Right atrium auricular region (tissue), 2 donors: ENCODE measurements at regions not wholly inside any gene's neighbourhood (a gene's known extent, or its start where the extent isn't known, plus 50 kb on each side); places are given as distances from the start of the nearest gene placed in this dataset.

Experiments
- DNase-seq: peaks from one replicate; pipeline ENCODE4 v3.0.0-alpha.2; 2019; ENCODE audit warnings: low spot score
- H3K27ac ChIP-seq, 2 donors: fragments of 200-600 bp; sonication (generic); 1 replicate in 1 of 2; 2 replicates in 1 of 2; pipeline ENCODE4 v1.5.1; 2016 to 2019
- H3K27me3 ChIP-seq, 2 donors: fragments of 200-600 bp; sonication (generic); one replicate each; pipeline versions ENCODE4 v1.5.1 to v1.6.0; 2017 to 2019
- H3K36me3 ChIP-seq: fragments of 200-600 bp; sonication (generic); one replicate; pipeline ENCODE4 v1.5.1; 2016
- H3K4me1 ChIP-seq, 2 donors: fragments of 200-600 bp; sonication (generic); one replicate each; pipeline versions ENCODE4 v1.5.1 to v1.6.0; 2017 to 2019
- H3K4me3 ChIP-seq, 2 donors: fragments of 200-600 bp; sonication (generic); 1 replicate in 1 of 2; 2 replicates in 1 of 2; pipeline ENCODE4 v1.5.1; 2017 to 2019; ENCODE audit warnings: mild to moderate bottlenecking in 1 of 2, moderate library complexity in 1 of 2
- H3K9me3 ChIP-seq, 2 donors: fragments of 200-600 bp; sonication (generic); one replicate each; pipeline ENCODE4 v1.5.1; 2019
- CTCF ChIP-seq, 2 donors: fragments of 200-600 bp; sonication (generic); IDR thresholded peaks; one replicate each; pipeline ENCODE4 v1.5.1; 2019; ENCODE audit warnings: antibody characterized with exemption in 2 of 2

GRCh38 chr22:22082960-22083359, 100.4 kb upstream of the TOP3B start:
- no peak for TF ChIP-seq CTCF (IDR thresholded peaks at IDR 0.05)
- Histone ChIP-seq H3K27ac (no peak overlapping the region), H3K4me3 (no peak overlapping the region), H3K36me3 (no peaks in the 10 kb centered on the region), H3K9me3 (no peaks in the 10 kb centered on the region), H3K27me3 (no peaks in the 10 kb centered on the region), H3K4me1 (no peaks in the 10 kb centered on the region)
- no peak for DNase-seq

- no peak overlapping the region for H3K27ac ChIP-seq
- H3K27me3 ChIP-seq = no peaks in the 10 kb centered on the region
- H3K4me3 ChIP-seq = no peak overlapping the region
- no peaks in the 10 kb centered on the region for H3K36me3 ChIP-seq
- H3K9me3 ChIP-seq = no peaks in the 10 kb centered on the region
- no peak for TF ChIP-seq CTCF (IDR thresholded peaks at IDR 0.05)
- no peaks in the 10 kb centered on the region for H3K4me1 ChIP-seq
- DNase-seq = no peak
Measured at GRCh38 chr22:22082229-22082835, 99.7 kb upstream of the TOP3B start.

GRCh38 chr22:22080270-22080669, 97.7 kb upstream of the TOP3B start:
- Histone ChIP-seq H3K4me3 (no peak overlapping the region), H3K27me3 (no peaks in the 10 kb centered on the region), H3K36me3 (no peaks in the 10 kb centered on the region), H3K4me1 (no peaks in the 10 kb centered on the region), H3K27ac (no peak overlapping the region), H3K9me3 (no peaks in the 10 kb centered on the region)
- peak; percentile 53 for DNase-seq
- no peak for TF ChIP-seq CTCF (IDR thresholded peaks at IDR 0.05)

GRCh38 chr22:22079404-22080148, 97.0 kb upstream of the TOP3B start:
- peak; percentile 43 for DNase-seq
- TF ChIP-seq CTCF (IDR thresholded peaks at IDR 0.05) = no peak
- no peaks in the 10 kb centered on the region for H3K4me1 ChIP-seq

GRCh38 chr22:22078329-22078728, 95.7 kb upstream of the TOP3B start:
- TF ChIP-seq CTCF (IDR thresholded peaks at IDR 0.05) = no peak

More at GRCh38 chr22:22079404-22080148, 97.0 kb upstream of the TOP3B start:
- no peaks in the 10 kb centered on the region for H3K9me3 ChIP-seq
- H3K4me3 ChIP-seq = no peak overlapping the region
- H3K27ac ChIP-seq = no peak overlapping the region
- H3K27me3 ChIP-seq = no peaks in the 10 kb centered on the region
- no peaks in the 10 kb centered on the region for H3K36me3 ChIP-seq

More at GRCh38 chr22:22078329-22078728, 95.7 kb upstream of the TOP3B start:
- no peak for DNase-seq
- no peaks in the 10 kb centered on the region for H3K27me3 ChIP-seq
- no peak overlapping the region for H3K4me3 ChIP-seq
- H3K9me3 ChIP-seq = no peaks in the 10 kb centered on the region
- no peak overlapping the region for H3K27ac ChIP-seq
- no peaks in the 10 kb centered on the region for H3K4me1 ChIP-seq
- H3K36me3 ChIP-seq = no peaks in the 10 kb centered on the region
